HCT116 (cell line): ENCODE measurements at regions not wholly inside any gene's neighbourhood (a gene's known extent, or its start where the extent isn't known, plus 50 kb on each side); places are given as distances from the start of the nearest gene placed in this dataset.

Experiments
- CEBPB ChIP-seq: IDR thresholded peaks from 2 replicates; pipeline ENCODE4 v1.6.1; 2012; ENCODE audit warnings: low read depth
- EGR1 ChIP-seq: IDR thresholded peaks from 2 replicates; pipeline ENCODE4 v1.6.1; 2012; ENCODE audit warnings: low read depth
- POLR2A ChIP-seq: IDR thresholded peaks from 2 replicates; pipeline ENCODE4 v1.7.0; 2011; ENCODE audit warnings: borderline replicate concordance; ENCODE audit not compliant: insufficient read depth, insufficient read length; ENCODE audit errors: extremely low read depth
- YY1 ChIP-seq: IDR thresholded peaks from 2 replicates; pipeline ENCODE4 v1.6.1; 2011; ENCODE audit warnings: low read length, low read depth, moderate library complexity, mild to moderate bottlenecking; ENCODE audit not compliant: insufficient replicate concordance; ENCODE audit errors: extremely low read depth
- TF ChIP-seq, protein P1 (sequence below), 3 experiments: fragments of 200-600 bp in 1 of 3; sonication (generic) in 1 of 3; IDR thresholded peaks in 2 of 3; conservative IDR thresholded peaks in 1 of 3; 2 replicates each; pipeline ENCODE4 v1.5.1; 2012 to 2017; ENCODE audit warnings: low read depth in 2 of 3, low read length in 2 of 3, antibody characterized with exemption in 1 of 3, borderline replicate concordance in 1 of 3, control low read depth in 1 of 3, mild to moderate bottlenecking in 1 of 3, mixed read lengths in 1 of 3, mixed run types in 1 of 3, moderate library complexity in 1 of 3; ENCODE audit not compliant: insufficient read depth in 1 of 3

- TF ChIP-seq, protein P1, sequence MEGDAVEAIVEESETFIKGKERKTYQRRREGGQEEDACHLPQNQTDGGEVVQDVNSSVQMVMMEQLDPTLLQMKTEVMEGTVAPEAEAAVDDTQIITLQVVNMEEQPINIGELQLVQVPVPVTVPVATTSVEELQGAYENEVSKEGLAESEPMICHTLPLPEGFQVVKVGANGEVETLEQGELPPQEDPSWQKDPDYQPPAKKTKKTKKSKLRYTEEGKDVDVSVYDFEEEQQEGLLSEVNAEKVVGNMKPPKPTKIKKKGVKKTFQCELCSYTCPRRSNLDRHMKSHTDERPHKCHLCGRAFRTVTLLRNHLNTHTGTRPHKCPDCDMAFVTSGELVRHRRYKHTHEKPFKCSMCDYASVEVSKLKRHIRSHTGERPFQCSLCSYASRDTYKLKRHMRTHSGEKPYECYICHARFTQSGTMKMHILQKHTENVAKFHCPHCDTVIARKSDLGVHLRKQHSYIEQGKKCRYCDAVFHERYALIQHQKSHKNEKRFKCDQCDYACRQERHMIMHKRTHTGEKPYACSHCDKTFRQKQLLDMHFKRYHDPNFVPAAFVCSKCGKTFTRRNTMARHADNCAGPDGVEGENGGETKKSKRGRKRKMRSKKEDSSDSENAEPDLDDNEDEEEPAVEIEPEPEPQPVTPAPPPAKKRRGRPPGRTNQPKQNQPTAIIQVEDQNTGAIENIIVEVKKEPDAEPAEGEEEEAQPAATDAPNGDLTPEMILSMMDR (IDR thresholded peaks at IDR 0.05 in 2 of 3, conservative IDR thresholded peaks at IDR 0.05 in 1 of 3; ENCODE audit: borderline replicate concordance in 1 of 3, insufficient read depth in 1 of 3, low read depth in 2 of 3, low read length in 2 of 3), result no peak
- TF ChIP-seq YY1 (no peak), CEBPB (no peak), EGR1 (no peak), POLR2A (no peak)
These were observed 125.4 kb upstream of the FAT3 start for GRCh38 chr11:92099183-92099582.
